Endothelial cell of umbilical vein (primary cell): ENCODE measurements at regions not wholly inside any gene's neighbourhood (a gene's known extent, or its start where the extent isn't known, plus 50 kb on each side); places are given as distances from the start of the nearest gene placed in this dataset.

Experiments
- BruUV-seq: library from RNA; stranded (reverse); fragments of 400-500 nt; replicated peaks from 2 replicates; lab custom pipeline; 2021; lab: Mats Ljungman, UMichigan
- CTCF ChIA-PET: fragments of 300-600, 350-600 bp; sonication (Branson Sonifier 250); formaldehyde crosslinking; loops from one replicate; lab custom pipeline; 2021; ENCODE audit warnings: antibody characterized with exemption, inconsistent platforms; lab: Charles Lee
- POLR2A ChIA-PET: fragments of 300-600, 350-600 bp; sonication (Branson Sonifier 250); formaldehyde crosslinking; loops from one replicate; lab custom pipeline; 2021; ENCODE audit warnings: antibody characterized with exemption, inconsistent platforms; lab: Charles Lee
- DNase-seq: peaks from one replicate; pipeline ENCODE4 v3.0.0-alpha.2; 2011; ENCODE audit warnings: low read depth, low spot score
- FAIRE-seq: peaks from 2 replicates; lab custom pipeline; 2011; peaks lifted over from hg19 to GRCh38; lab: Jason Lieb, UNC
- H2AFZ ChIP-seq: 2 replicates; pipeline ENCODE4 v1.6.0; 2012; ENCODE audit warnings: low read depth, low read length, control low read depth, inconsistent platforms
- H3K27ac ChIP-seq: 2 replicates; pipeline ENCODE4 v1.5.1; 2011; ENCODE audit warnings: low read depth, mild to moderate bottlenecking, control low read depth, low read length, moderate library complexity; ENCODE audit not compliant: insufficient read depth
- H3K27me3 ChIP-seq, 2 experiments: 2 replicates each; pipeline versions ENCODE4 v1.6.0 to v1.6.1; 2011; ENCODE audit warnings: low read length in 2 of 2, mixed read lengths in 1 of 2; ENCODE audit not compliant: control insufficient read depth in 2 of 2, insufficient read depth in 2 of 2
- H3K36me3 ChIP-seq, 2 experiments: 2 replicates in 1 of 2; 3 replicates in 1 of 2; pipeline ENCODE4 v1.5.1; 2011; ENCODE audit warnings: low read length in 2 of 2, mild to moderate bottlenecking in 1 of 2, moderate library complexity in 1 of 2; ENCODE audit not compliant: control insufficient read depth in 2 of 2, insufficient read depth in 2 of 2; ENCODE audit errors: extremely low read depth in 1 of 2
- H3K4me1 ChIP-seq: 3 replicates; pipeline ENCODE4 v1.5.1; 2011; ENCODE audit warnings: mild to moderate bottlenecking, low read length; ENCODE audit not compliant: control insufficient read depth, insufficient read depth; ENCODE audit errors: extremely low read depth
- H3K4me2 ChIP-seq: 2 replicates; pipeline ENCODE4 v1.6.1; 2011; ENCODE audit warnings: low read length, control low read depth, mixed read lengths; ENCODE audit not compliant: insufficient read depth
- H3K4me3 ChIP-seq, 3 experiments: fragments of 200-600 bp in 1 of 3; sonication (generic), shearing (Covaris generic) in 1 of 3; replicated peaks in 1 of 3; 2 replicates each; pipeline ENCODE4 v1.5.1; 2011 to 2016; ENCODE audit warnings: control low read depth in 3 of 3, low read length in 3 of 3, mild to moderate bottlenecking in 2 of 3, inconsistent platforms in 1 of 3, low read depth in 1 of 3, moderate library complexity in 1 of 3; ENCODE audit not compliant: insufficient read depth in 1 of 3
- H3K79me2 ChIP-seq: 2 replicates; pipeline ENCODE4 v1.6.0; 2012; ENCODE audit warnings: low read length, inconsistent platforms; ENCODE audit not compliant: control insufficient read depth, insufficient read depth
- H3K9ac ChIP-seq: replicated peaks from 2 replicates; pipeline ENCODE3; 2011; ENCODE audit warnings: low read length, control low read depth; ENCODE audit not compliant: insufficient read depth; ENCODE audit errors: extremely low read depth
- H3K9me1 ChIP-seq: replicated peaks from 3 replicates; pipeline ENCODE4 v1.6.0; 2011; ENCODE audit warnings: mild to moderate bottlenecking, low read length; ENCODE audit not compliant: control insufficient read depth, insufficient read depth; ENCODE audit errors: extremely low read depth
- H3K9me3 ChIP-seq: replicated peaks from 2 replicates; pipeline ENCODE4 v1.5.1; 2012; ENCODE audit warnings: low read length, inconsistent platforms; ENCODE audit not compliant: control insufficient read depth, insufficient read depth
- H4K20me1 ChIP-seq: replicated peaks from 2 replicates; pipeline ENCODE3; 2011; ENCODE audit warnings: mild to moderate bottlenecking, low read length; ENCODE audit not compliant: control insufficient read depth, insufficient read depth; ENCODE audit errors: extremely low read depth
- CTCF ChIP-seq, 2 donors: IDR thresholded peaks; 1 replicate in 1 of 2; 2 replicates in 1 of 2; pipeline ENCODE4 v1.5.1; 2011; ENCODE audit warnings: low read length in 2 of 2, mild to moderate bottlenecking in 2 of 2, moderate library complexity in 2 of 2, control low read depth in 1 of 2, inconsistent platforms in 1 of 2, low read depth in 1 of 2; ENCODE audit not compliant: insufficient read depth in 1 of 2; ENCODE audit errors: extremely low read depth in 1 of 2
- EZH2 ChIP-seq: IDR thresholded peaks from 2 replicates; pipeline ENCODE4 v1.6.1; 2012; ENCODE audit warnings: borderline replicate concordance, low read depth, mild to moderate bottlenecking, moderate library complexity, low read length, inconsistent platforms; ENCODE audit not compliant: severe bottlenecking
- FOS ChIP-seq: IDR thresholded peaks from 2 replicates; pipeline ENCODE4 v1.6.1; 2011; ENCODE audit warnings: mild to moderate bottlenecking, low read length, moderate library complexity, borderline replicate concordance; ENCODE audit not compliant: insufficient read depth
- GATA2 ChIP-seq: IDR thresholded peaks from 2 replicates; pipeline ENCODE4 v1.7.0; 2011; ENCODE audit warnings: low read depth, mild to moderate bottlenecking, moderate library complexity, mixed read lengths, low read length; ENCODE audit not compliant: insufficient read length, insufficient read depth
- JUN ChIP-seq: IDR thresholded peaks from 2 replicates; pipeline ENCODE4 v1.6.1; 2011; ENCODE audit warnings: borderline replicate concordance, low read depth; ENCODE audit not compliant: insufficient read length, insufficient read depth
- MAX ChIP-seq: IDR thresholded peaks from 2 replicates; pipeline ENCODE4 v1.6.1; 2011; ENCODE audit not compliant: insufficient read depth, insufficient read length
- MYC ChIP-seq: IDR thresholded peaks from one replicate; pipeline ENCODE4 v1.6.1; 2011; ENCODE audit warnings: mild to moderate bottlenecking, low read depth, low read length
- POLR2A ChIP-seq: IDR thresholded peaks from 2 replicates; pipeline ENCODE4 v1.6.1; 2012; ENCODE audit warnings: low read depth, mild to moderate bottlenecking, control low read depth, low read length
- POLR2AphosphoS5 ChIP-seq: IDR thresholded peaks from 2 replicates; pipeline ENCODE4 v1.6.1; 2012; ENCODE audit warnings: low read depth, mild to moderate bottlenecking, control low read depth, low read length, moderate library complexity; ENCODE audit not compliant: insufficient read depth
- dilution Hi-C: fragments of 300-500 bp; cut with MboI; formaldehyde crosslinking; loops from one replicate; pipeline ENCODE4 v1.15.0; 2019; ENCODE audit warnings: low sequenced_read_pairs; ENCODE audit not compliant: extremely low pct_ligation_motif_present
- intact Hi-C: fragments of 100-400 bp; cut with micrococcal nuclease; formaldehyde crosslinking; loops from one replicate; pipeline ENCODE4 v1.10.0; 2022

GRCh38 chr3:117476572-117476971 lies 767.0 kb downstream of the TUSC7 start:
- no peaks in the 10 kb centered on the region for H3K9me1 ChIP-seq
- no peak overlapping the region for H3K27ac ChIP-seq
- no peaks in the 10 kb centered on the region for H3K79me2 ChIP-seq
- no peaks in the 10 kb centered on the region for H3K9me3 ChIP-seq
- no peaks in the 10 kb centered on the region for H3K4me1 ChIP-seq
- no peak overlapping the region for H3K4me2 ChIP-seq
- no TSS peak for BruUV-seq
- H3K4me3 ChIP-seq = no peak overlapping the region
- H3K27me3 ChIP-seq = no peaks in the 10 kb centered on the region
- CTCF ChIA-PET = interaction anchor here (0.8 kb wide), 1 partner anchor 706 kb away, joined by 3 read pairs; no protein-coding TSS in a partner anchor
- no peaks in the 10 kb centered on the region for H3K36me3 ChIP-seq
- TF ChIP-seq MYC (no peak), POLR2AphosphoS5 (no peak), JUN (no peak), POLR2A (no peak), CTCF (IDR thresholded peaks at IDR 0.05; ENCODE audit: extremely low read depth in 1 of 2, insufficient read depth in 1 of 2, low read depth in 1 of 2, low read length in 2 of 2) (no peak), EZH2 (no peak), GATA2 (no peak), MAX (no peak), FOS (no peak)
- H3K9ac ChIP-seq = no peak overlapping the region
- POLR2A ChIA-PET = no interaction called here
- intact Hi-C loops (no loop called here), dilution Hi-C loops (no loop called here)
- no peak for FAIRE-seq
- H2AFZ ChIP-seq = no peak overlapping the region
- no peak for DNase-seq
- no peaks in the 10 kb centered on the region for H4K20me1 ChIP-seq
